HG03442 (cell line): ENCODE measurements at regions not wholly inside any gene's neighbourhood (a gene's known extent, or its start where the extent isn't known, plus 50 kb on each side); places are given as distances from the start of the nearest gene placed in this dataset.

ENCODE experiments used
- ATAC-seq: cut with Tn5 transposase; IDR thresholded peaks from one replicate; pipeline ENCODE4 v1.9.1; 2021; ENCODE audit warnings: mild to moderate bottlenecking, moderate library complexity; ENCODE audit not compliant: unreplicated experiment

DNA sequence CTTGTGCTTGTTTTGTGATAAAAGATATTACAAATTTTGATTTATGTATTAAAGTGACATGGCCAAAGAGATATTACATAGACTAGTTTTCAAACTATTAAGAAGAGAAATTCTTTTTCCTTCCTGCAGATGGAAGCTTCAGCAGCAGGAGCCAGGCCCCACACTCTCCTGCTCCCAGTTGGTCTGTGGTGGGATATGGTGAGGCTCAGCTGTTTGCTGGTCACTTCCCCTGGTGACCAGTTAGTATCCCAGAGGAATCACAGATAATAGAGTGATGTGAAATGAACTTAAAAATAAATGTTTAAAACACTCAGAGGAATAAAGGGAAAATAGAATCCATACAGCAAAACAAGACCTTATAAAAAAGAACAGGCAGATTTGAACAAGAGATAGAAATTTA lies 154.7 kb downstream of the KTN1 start:
- no peak for ATAC-seq

DNA sequence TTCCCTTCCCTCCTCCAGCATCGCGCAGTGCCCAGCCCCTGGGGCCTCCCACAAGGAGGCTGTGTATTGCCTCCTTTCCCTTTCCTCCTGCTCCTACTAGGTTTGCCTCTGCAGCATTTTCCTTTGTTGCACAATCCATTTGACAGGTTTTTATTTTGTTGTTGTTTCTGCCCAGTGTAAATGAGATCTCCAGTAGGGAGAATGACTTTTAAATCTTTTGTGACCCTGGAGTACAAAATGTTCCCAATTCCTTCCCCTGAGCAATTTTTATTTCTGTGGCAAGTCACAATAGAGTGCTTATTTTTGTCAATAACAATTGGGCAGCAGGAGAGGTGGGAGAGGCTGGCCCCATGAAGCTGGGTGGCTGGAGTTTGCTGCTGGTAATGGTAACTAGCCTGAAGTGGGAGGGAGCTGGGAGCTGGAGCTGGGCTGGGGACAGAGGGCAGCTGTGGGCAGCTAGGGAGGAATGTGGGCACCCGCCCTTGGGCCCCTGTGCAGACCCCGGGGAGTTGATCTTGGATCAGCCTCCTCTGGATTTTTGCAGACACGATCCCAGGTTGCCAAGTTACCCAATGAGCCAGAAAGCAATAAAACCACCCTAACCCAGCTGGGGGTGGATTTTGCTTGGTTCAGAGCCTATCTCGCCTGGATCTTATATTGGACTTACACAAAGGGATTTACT lies 160.1 kb downstream of the KTN1 start:
- no peak for ATAC-seq

DNA sequence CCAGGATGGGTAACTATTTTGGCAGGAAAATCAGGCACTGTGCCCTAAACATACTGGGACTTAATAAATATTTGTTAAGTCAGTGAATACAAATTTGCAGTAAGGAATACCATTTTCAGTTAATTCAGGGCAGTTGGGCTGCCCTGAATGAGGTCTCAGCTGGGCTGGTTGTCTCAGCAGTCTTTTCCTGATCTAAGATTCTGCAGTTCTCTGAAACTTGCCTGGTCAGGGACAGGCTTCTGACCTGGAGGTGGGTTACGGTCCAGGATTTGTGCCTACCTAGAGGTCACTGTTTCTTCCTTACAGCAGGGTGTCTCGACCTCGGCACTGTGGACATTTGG lies 160.6 kb downstream of the KTN1 start:
- no peak for ATAC-seq

DNA sequence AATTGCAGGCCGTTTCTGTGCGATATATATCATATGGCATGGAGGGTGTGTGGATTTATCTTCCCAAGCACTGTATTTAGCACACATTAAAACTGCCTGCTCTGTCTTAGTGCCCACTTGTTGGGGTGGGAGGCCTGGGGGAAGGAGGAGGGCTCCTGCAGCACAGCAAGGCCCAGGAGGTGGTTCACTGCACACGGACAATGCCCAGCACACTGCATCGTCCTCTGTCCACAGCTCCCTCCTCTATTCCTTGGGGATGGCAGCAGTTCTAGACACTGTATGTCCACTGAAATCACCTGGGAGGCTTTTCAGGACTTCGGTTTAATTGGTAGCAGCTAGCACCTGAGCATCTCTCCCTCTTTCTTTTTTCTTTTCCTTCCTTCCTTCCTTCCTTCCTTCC lies 161.2 kb downstream of the KTN1 start:
- ATAC-seq = no peak

DNA sequence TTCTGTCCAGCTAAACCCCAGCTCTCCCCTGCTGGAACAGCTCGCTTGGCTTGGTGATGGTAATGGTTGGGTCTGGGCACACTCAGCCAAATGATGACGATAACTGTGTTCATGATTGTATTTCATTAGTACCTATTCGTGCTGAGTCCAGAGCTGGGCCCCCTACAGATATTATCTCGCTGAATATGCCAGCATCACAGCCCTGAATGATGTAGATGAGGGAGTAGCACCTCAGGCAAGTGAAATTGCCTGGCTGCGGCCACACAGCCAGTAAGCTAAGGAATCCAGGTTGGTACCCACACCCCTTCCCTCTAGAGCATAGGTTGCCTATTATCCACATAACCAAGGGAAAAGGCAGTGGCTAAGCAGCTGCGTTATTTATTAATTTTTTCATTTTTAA lies 163.5 kb downstream of the KTN1 start:
- no peak for ATAC-seq

DNA sequence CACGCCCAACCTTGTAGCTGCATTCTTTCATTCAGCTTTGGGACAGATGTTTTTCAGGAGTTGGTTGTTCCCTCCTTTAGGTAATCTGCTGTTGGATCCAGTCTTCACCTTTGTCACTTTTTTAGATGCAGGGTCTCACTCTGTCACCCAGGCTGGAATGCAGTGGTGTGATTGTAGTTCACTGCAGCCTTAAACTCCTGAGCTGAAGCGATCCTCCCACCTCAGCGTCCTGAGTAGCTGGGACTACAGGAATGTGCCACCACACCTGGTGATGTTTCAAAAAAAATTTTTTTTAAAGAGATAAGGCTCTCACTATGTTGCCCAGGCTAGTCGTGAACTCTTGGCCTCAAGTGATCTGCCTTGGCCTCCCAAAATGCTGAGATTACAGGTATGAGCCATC lies 164.3 kb downstream of the KTN1 start:
- no peak for ATAC-seq

DNA sequence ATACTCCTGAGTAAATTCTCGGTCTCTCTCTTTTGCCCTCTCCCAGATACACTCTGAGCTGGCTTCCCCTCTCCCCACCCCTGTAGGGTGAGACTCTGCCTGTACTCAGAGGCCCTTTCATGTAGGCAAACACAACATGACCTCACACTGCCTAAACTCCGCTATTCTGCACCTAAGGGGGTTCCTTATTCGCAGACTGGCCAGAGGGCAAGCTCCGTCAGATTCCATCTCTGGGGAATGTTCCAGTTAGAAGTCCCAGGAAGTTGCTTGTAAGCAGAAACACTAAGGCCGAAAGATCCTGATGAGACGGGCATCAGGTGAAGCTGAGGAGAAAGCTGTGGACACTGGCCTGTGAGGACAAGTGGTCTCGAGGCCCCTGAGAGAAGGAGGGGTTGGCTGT lies 165.9 kb downstream of the KTN1 start:
- no peak for ATAC-seq

DNA sequence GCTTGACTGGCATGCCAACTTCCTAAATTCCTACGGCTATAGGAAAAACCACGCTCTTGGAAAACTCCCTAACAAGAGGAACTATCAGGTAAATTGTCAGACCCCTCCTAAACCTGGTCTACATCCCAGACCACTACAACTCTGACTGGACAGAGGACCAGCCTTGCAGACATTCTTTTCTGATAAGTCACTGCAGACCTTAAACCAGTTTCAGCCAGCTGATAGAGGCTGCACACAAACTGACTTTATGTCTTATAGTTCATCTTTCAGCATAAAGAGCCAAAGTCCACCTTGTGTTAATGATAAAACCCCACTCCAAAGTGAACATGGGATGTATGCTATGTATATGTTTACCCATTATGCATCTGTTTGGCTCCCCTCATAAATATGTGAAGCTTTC lies 166.6 kb downstream of the KTN1 start:
- no peak for ATAC-seq

DNA sequence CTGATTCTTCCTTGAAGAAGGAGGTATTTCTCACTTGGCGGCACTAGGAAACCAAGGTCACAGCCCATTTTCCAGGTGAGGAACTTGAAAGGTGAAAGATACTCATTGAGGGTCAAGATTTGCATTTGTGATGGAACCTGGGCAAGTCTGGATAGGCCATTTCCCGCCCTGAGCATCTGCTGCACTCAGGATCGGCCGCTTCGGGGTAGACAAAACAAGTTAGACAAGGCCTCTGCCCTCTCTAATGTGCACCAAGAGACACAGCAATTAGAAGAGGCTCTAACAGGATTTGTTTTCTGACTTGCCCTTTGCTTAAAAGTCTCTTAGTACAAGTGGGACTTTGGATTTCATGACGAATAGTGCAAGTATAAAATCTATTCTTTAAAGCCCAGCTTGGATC lies 167.2 kb downstream of the KTN1 start:
- no peak for ATAC-seq

DNA sequence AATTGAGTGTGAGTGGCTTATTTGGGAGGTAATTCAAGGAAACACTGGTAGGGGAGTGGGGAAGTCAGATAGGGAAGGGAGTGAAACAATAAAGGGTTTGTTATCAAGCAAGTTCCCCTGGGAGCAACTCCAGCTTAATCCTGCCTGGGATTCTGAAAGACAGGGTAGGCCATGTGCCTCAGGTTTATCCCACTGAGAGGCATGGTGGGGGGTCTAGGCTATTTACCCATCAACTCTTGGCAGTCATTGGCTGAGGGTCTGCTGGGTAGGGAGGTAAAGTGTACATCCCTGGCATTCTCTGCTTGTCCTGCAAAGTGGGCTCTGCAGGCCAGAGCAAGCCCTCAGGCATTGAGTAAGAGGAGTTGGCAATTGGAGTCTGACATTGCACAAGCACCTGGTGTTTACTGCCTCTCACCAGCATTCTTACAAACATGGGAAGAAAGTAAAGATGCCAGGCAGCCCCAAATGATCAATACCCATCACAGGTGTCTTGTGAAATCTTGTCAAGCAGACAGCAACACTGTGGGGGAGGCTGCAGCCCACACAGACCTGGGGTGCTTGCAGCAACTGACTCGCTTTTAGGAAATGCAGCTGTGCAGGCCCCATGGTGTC lies 169.3 kb downstream of the KTN1 start:
- ATAC-seq = no peak

DNA sequence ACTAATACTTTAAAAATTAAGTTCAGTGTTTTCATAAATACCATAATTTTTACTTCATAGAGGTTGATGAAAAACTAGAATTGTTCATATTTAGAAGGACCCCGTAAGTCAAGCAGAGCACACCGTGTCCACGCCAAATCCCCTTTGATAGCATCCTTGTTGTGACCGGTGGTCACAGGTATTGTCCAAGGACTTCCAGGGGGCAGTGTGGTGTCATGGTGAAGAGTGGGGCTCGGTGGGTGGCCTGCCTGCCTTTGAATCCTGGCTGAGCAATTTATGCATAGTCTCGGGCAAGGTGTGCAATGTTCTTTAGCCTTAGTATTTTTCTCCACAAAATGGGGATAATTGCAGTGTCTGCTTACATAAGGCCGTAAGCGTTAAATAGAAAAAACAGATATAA lies 169.9 kb downstream of the KTN1 start:
- ATAC-seq = no peak

DNA sequence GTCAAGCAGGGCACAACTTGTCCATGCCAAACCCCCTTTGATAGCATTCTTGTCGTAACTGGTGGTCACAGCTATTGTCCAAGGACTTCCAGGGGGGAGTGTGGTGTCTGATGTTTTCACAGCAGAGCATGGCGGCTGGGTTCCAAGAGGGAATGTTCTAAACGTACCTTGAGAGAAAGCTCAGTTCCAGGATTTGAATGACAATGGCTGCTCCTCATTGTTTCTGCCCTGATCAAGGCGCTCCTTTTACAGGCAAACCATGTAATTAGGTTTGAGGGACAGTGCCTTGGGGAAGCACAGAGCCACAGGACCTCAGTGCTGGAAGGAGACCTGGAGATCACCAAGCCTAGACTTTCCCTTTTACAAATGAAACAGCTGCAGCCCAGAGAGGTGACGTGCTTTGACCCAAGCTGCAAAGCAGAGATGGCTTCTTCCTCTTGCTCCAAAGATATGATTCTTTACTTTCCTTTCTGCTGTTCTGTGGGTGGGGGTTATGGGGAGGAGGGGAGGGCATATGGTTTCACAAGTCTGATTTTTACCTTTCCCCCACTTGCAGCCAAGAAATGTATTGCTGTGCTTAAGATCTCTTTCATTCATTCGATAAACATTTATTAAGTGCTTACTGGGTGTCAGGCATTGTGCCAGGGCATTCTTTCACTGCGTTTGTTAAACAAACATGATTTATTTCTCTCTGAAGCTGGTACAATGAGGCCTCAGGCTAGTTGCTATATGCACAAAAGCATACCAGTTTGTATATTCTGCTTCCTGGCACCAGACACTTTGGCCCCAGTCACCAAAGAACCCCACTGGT lies 172.8 kb downstream of the KTN1 start:
- no peak for ATAC-seq

DNA sequence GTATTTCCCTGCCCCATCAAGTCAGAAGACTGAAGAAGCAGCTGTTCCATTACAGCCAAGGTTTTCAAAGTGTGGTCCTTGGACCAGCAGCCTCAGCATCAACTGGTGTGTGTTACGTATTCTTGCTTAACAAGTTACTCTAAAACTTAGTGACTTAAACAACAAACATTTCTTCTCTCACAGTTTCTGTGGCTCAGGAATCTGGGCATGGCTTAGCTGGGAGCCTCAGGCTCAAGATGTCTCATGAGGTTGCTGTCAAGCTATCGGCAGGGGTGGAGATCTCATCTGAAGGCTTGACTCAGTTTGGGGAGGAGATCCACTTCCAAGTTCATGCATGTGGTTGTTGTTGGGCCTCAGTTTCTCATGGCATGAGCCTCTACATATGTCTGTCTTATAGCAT lies 174.5 kb downstream of the KTN1 start:
- ATAC-seq = no peak

DNA sequence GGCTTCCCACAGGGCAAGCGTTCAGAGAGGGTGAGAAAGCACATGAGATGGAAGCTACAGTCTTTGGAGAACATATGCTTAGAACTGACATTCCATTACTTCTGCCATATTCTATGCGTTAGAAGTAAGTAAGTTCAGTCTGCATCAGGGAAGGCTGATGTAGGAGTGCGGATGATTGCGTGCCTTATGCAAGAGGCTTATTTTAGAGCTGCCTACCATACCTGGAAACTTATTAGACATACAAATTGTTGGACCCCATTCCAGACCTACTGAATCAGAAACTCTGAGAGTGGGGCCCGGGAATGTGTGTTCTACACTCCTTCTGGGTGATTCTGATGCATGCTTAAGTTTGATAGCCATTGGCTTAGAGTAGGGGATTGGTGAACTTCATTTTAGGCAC lies 174.9 kb downstream of the KTN1 start:
- no peak for ATAC-seq

DNA sequence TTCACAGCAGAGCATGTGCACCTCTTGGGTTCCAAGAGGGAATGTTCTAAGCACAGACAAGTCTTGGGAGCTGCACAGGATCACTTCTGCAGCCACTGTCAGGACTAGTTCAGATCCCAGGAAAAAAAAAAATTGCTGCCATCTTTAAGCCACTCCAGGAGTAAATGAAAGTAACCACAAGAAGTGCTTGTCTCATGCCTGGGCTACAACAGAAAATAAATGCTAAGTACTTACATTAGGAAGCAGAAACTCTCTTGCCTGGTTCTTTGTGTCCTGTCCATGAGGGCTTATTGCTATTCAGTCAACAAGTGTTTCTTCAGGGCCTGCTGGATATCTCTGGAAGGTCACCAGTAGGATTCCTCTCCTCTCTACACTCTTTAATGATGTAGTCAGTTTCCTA lies 176.1 kb downstream of the KTN1 start:
- ATAC-seq = no peak

DNA sequence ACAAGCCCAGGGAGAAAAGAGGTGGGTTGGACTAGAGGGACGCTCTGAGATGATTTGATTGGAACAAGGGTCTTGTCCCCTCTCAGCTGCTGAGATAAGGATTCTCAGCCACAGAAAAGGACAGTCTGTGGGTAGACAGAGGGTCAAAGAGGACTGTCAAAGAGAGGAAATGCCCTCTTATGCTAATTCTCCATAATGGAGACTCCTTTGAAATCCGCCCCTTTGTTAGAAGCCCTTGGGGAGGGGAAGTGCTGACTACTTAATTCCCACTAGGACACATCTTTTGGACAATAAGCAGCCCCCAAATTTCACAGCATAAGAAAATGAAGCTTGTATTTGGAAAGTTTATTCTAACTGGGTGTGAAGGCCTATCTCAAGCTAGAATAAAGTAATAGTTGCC lies 176.6 kb downstream of the KTN1 start:
- ATAC-seq = no peak

DNA sequence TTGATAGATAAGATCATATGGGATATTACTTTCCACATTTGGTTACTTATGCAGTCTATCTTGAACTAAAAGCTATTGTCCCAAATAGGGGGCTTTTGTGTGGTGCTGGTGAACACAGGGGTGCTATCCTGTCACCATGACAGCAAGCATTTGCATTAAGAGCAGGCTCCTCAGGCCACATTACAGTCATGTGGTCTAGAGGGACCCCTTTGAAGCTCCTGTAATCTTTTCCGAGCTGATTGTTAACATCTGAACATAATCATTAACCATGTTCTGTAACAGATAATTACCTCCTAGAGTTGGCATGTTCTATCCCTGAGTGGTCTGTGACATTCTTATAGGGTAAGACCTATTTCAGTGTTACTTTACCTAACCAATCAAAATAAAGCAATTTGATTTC lies 178.8 kb downstream of the KTN1 start:
- no peak for ATAC-seq

DNA sequence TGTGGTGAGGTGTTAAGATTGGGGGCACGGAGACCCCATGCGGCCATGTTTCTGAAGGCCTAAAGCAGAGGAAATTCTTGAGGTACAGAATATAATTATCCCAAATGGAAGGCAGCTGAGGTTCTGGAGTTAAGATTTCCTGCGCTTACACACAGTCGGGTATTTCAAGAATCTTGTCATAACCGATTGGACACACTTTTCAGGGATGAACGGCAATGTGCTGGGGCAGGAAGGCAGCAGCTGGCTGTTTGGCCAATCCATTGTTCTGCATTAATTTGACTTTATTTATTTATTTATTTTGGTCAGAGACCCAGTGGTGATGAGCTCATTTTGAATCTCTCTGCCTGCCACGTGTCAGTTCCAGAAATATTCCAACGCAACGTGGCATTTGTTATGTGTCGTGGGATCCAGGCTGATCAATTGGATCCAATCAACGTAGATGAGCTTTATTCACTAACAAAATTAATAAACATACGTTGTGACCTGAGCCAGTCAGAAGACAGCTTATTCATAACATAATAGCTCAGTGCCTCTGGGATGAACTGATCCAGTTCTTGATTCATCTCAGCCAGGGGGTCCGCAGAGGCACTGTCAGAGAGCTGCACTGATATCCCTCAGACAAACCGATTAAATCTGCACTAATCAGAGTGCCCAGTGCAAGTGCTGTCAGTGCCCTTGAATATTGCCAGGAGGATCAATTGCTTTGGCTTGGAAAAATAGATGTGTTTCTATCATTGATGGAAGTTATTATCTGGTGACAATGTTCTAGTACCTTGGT lies 181.0 kb downstream of the KTN1 start:
- no peak for ATAC-seq

DNA sequence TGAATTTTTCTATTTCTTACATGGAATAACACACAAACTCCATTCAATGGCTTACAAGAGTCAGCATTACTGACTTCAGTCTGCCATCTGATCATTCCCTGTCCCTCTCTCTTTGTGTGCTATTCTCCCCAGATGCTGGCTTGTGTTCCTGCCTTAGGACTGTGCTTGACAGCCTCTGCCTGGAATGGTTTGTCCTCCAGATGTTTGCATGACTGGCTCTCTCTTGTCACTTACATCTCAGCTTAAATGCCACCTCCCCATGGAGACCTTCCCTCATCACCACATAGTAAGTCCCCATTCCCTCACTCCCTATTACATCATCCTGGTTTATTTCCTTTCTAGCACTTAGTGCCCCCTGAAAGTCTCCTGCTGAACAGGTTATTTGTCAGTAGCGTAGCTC lies 181.6 kb downstream of the KTN1 start:
- no peak for ATAC-seq

DNA sequence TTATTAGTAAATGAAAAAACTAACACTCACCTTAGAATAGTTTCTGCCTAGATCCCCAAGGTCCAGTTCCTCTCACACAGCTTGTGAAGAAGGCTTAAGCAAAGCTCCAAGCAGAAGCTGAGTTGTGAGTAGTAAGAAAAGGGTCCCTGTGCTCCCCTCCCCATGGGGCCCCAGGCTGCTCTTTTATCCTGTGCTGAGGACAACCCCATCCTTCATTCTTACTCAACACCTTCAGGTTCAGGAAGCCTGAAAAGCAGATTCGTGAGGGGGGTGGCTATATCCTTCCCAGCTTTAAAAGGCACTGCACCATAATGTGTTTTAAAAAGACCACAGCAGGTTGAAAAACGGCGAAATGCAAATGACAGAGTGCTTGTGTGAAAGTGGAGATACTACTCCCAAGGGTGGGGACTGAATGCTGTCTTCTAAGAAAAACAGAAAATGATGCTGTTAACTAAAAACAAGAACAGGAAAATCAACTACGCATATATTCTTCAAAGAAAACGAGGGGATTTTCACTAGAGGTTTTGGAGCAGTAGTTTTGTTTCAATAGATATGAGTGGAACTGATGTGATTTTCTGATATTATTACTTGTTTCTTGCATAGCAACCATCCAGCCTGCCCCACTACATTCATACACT lies 182.7 kb downstream of the KTN1 start:
- ATAC-seq = peak; percentile 55

DNA sequence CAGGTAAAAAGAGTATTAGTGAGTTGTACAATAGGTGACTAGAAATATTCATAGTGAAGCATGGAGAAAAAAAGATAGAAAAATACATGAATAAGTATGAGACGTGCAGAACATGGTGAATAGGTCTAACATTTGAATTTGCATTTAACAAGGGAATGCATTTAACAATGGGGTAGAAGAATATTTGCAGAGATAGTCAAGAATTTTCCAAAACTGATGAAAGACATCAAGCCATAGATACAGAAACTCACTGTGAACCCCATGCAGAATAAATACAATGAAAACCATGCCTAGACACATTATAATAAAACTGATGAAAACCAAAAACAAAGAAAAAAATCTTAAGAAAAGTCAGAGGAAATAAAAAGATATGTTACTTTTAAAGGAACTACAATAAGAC lies 184.8 kb downstream of the KTN1 start:
- no peak for ATAC-seq
